Fibroblast of lung (primary cell): ENCODE measurements at regions not wholly inside any gene's neighbourhood (a gene's known extent, or its start where the extent isn't known, plus 50 kb on each side); places are given as distances from the start of the nearest gene placed in this dataset.

ENCODE experiments used
- DNase-seq, 2 donors: peaks; one replicate each; pipeline versions ENCODE4 v3.0.0 to v3.0.0-alpha.2; 2010; ENCODE audit warnings: low read depth in 2 of 2
- H2AFZ ChIP-seq: 2 replicates; pipeline ENCODE4 v1.5.1; 2012; ENCODE audit warnings: low read length, control low read depth, inconsistent platforms
- H3K27ac ChIP-seq: 2 replicates; pipeline ENCODE4 v1.5.1; 2011; ENCODE audit warnings: low read length, control low read depth; ENCODE audit not compliant: insufficient read depth
- H3K27me3 ChIP-seq: 2 replicates; pipeline ENCODE4 v1.5.1; 2011; ENCODE audit warnings: mild to moderate bottlenecking, low read length; ENCODE audit not compliant: control insufficient read depth, insufficient read depth
- H3K36me3 ChIP-seq: 2 replicates; pipeline ENCODE4 v1.5.1; 2011; ENCODE audit warnings: low read length; ENCODE audit not compliant: control insufficient read depth, insufficient read depth
- H3K4me1 ChIP-seq: 2 replicates; pipeline ENCODE4 v1.5.1; 2011; ENCODE audit warnings: low read length; ENCODE audit not compliant: control insufficient read depth, insufficient read depth; ENCODE audit errors: extremely low read depth
- H3K4me2 ChIP-seq: 2 replicates; pipeline ENCODE4 v1.5.1; 2011; ENCODE audit warnings: low read length, control low read depth; ENCODE audit not compliant: insufficient read depth; ENCODE audit errors: extremely low read depth
- H3K4me3 ChIP-seq, 4 experiments: fragments of 200-600 bp in 1 of 4; sonication (generic) in 1 of 4; replicated peaks in 1 of 4; 2 replicates each; pipeline ENCODE4 v1.5.1; 2011 to 2016; ENCODE audit warnings: low read length in 4 of 4, low read depth in 3 of 4, mild to moderate bottlenecking in 3 of 4, control low read depth in 2 of 4, inconsistent platforms in 1 of 4, mixed read lengths in 1 of 4; ENCODE audit not compliant: insufficient read depth in 1 of 4; ENCODE audit errors: control extremely low read depth in 1 of 4
- H3K79me2 ChIP-seq: 2 replicates; pipeline ENCODE4 v1.5.1; 2012; ENCODE audit warnings: mild to moderate bottlenecking, low read length, inconsistent platforms; ENCODE audit not compliant: control insufficient read depth, insufficient read depth
- H3K9ac ChIP-seq: 2 replicates; pipeline ENCODE4 v1.5.1; 2011; ENCODE audit warnings: mild to moderate bottlenecking, low read length, control low read depth; ENCODE audit not compliant: insufficient read depth
- H3K9me3 ChIP-seq: 2 replicates; pipeline ENCODE4 v1.5.1; 2012; ENCODE audit warnings: low read depth, low read length; ENCODE audit not compliant: control insufficient read depth, insufficient read depth
- H4K20me1 ChIP-seq: 2 replicates; pipeline ENCODE4 v1.5.1; 2011; ENCODE audit warnings: low read length; ENCODE audit not compliant: control insufficient read depth, insufficient read depth; ENCODE audit errors: extremely low read depth
- EZH2 ChIP-seq: IDR thresholded peaks from 2 replicates; pipeline ENCODE4 v1.5.1; 2012; ENCODE audit warnings: low read length, control low read depth, mild to moderate bottlenecking; ENCODE audit errors: missing control alignments
- TF ChIP-seq, protein P1 (sequence below), 2 donors: IDR thresholded peaks in 1 of 2; conservative IDR thresholded peaks in 1 of 2; 1 replicate in 1 of 2; 2 replicates in 1 of 2; pipeline ENCODE4 v1.5.1; 2011 to 2012; ENCODE audit warnings: low read length in 2 of 2, control low read depth in 1 of 2, inconsistent platforms in 1 of 2, low read depth in 1 of 2, mild to moderate bottlenecking in 1 of 2

DNA sequence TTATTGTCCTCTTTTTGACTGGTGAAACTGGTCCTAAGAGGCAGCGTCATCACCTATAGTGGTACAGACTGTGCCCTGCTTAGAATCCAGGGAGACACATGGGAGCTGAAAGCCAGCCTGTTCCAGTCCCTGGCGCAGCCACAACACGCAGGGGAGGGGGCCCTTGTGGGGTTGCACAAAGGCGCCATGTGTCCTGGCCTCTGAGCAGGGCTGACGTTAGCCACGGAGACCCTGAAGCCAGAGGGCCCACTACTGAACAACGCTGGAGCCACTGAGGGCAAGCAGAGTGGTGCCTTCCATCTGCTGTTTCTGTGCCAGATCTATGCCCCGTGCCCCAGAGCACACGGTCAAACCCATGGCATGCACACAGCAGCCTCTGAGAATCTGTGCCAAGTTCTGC lies 147.3 kb downstream of the ACTL7B start:
- Histone ChIP-seq H3K4me3 (no peak overlapping the region), H3K36me3 (no peaks in the 10 kb centered on the region), H3K27me3 (no peaks in the 10 kb centered on the region), H3K4me2 (no peak overlapping the region), H3K79me2 (no peaks in the 10 kb centered on the region), H3K9me3 (no peaks in the 10 kb centered on the region), H3K9ac (no peak overlapping the region), H3K27ac (no peak overlapping the region), H3K4me1 (no peaks in the 10 kb centered on the region), H2AFZ (no peak overlapping the region), H4K20me1 (no peaks in the 10 kb centered on the region)
- TF ChIP-seq, protein P1, sequence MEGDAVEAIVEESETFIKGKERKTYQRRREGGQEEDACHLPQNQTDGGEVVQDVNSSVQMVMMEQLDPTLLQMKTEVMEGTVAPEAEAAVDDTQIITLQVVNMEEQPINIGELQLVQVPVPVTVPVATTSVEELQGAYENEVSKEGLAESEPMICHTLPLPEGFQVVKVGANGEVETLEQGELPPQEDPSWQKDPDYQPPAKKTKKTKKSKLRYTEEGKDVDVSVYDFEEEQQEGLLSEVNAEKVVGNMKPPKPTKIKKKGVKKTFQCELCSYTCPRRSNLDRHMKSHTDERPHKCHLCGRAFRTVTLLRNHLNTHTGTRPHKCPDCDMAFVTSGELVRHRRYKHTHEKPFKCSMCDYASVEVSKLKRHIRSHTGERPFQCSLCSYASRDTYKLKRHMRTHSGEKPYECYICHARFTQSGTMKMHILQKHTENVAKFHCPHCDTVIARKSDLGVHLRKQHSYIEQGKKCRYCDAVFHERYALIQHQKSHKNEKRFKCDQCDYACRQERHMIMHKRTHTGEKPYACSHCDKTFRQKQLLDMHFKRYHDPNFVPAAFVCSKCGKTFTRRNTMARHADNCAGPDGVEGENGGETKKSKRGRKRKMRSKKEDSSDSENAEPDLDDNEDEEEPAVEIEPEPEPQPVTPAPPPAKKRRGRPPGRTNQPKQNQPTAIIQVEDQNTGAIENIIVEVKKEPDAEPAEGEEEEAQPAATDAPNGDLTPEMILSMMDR (conservative IDR thresholded peaks at IDR 0.05 in 1 of 2, IDR thresholded peaks at IDR 0.05 in 1 of 2; ENCODE audit: low read depth in 1 of 2, low read length in 2 of 2) = no peak
- no peak for TF ChIP-seq EZH2
- DNase-seq = no peak

DNA sequence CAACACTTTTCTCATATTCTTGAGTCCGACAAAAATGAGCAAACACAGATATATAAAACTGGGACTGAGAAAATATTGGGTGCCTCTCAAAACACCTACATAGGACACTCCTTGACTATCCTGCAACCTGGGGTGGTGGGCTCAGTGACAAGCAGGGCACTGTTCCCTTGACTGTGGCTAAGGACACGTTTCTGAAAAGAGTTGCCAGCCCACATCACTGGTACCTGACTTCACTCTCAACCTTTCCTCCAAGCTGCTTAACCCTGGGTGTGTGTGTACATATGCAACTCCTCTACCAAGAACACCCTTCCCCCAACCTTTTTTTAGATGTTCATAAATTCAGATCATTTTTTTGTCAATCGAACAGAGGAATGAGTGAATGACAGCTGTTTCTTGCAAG lies 148.7 kb downstream of the ACTL7B start:
- DNase-seq = no peak
- no peak overlapping the region for H3K9ac ChIP-seq
- H3K4me1 ChIP-seq = no peaks in the 10 kb centered on the region
- H3K27ac ChIP-seq = no peak overlapping the region
- H4K20me1 ChIP-seq = no peaks in the 10 kb centered on the region
- H3K27me3 ChIP-seq = no peaks in the 10 kb centered on the region
- no peaks in the 10 kb centered on the region for H3K9me3 ChIP-seq
- no peaks in the 10 kb centered on the region for H3K36me3 ChIP-seq
- H2AFZ ChIP-seq = no peak overlapping the region
- H3K4me2 ChIP-seq = no peak overlapping the region
- H3K4me3 ChIP-seq = no peak overlapping the region
- no peak for TF ChIP-seq EZH2
- TF ChIP-seq, protein P1 (conservative IDR thresholded peaks at IDR 0.05 in 1 of 2, IDR thresholded peaks at IDR 0.05 in 1 of 2; ENCODE audit: low read depth in 1 of 2, low read length in 2 of 2) = no peak
- no peaks in the 10 kb centered on the region for H3K79me2 ChIP-seq

DNA sequence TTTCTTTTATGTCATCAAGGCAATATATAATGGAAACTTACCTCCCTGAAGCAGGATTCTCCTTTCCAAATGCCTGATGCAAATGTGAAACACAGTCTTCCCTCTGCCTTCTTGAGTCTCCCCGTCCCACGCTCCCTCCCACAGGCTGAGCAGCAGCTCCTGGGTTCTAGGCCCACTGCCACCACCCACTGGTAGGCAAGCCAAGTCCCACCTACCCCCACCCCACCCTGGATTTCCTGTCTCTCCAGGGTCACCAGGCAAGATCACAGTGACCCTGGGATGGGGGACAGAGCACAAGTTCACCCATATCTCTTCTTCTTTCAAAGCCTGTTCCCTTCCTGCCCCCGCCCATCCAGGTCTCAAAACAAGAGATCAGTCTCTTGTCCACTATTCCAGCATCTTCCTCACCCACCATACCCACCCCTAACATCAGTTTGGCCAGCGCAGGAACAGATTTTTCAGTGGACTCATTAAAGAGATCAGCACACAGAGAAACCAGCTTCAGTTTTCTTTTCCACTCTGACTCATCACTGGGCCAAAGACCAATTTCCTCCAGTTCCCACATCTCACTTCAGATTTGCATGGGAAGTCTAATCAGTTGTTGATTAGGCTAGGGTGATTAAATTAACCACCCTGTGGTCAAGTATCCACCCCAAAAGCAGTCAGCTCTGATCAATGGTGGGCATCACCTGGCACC lies 151.5 kb downstream of the ACTL7B start:
- H3K4me2 ChIP-seq = no peak overlapping the region
- H3K4me1 ChIP-seq = no peaks in the 10 kb centered on the region
- TF ChIP-seq EZH2 = no peak
- TF ChIP-seq, protein P1 (conservative IDR thresholded peaks at IDR 0.05 in 1 of 2, IDR thresholded peaks at IDR 0.05 in 1 of 2; ENCODE audit: low read depth in 1 of 2, low read length in 2 of 2) = no peak
- no peak overlapping the region for H2AFZ ChIP-seq
- no peaks in the 10 kb centered on the region for H3K9me3 ChIP-seq
- H3K4me3 ChIP-seq = no peak overlapping the region
- no peaks in the 10 kb centered on the region for H4K20me1 ChIP-seq
- peak; percentile 26 to 29 for DNase-seq
- no peaks in the 10 kb centered on the region for H3K36me3 ChIP-seq
- H3K79me2 ChIP-seq = no peaks in the 10 kb centered on the region
- H3K27me3 ChIP-seq = no peaks in the 10 kb centered on the region
- no peak overlapping the region for H3K27ac ChIP-seq
- H3K9ac ChIP-seq = no peak overlapping the region
